HCT116 (cell line): ENCODE measurements at regions not wholly inside any gene's neighbourhood (a gene's known extent, or its start where the extent isn't known, plus 50 kb on each side); places are given as distances from the start of the nearest gene placed in this dataset.

Experiments used
- ATAC-seq: fragments of 200-7000 bp; cut with Tn5 transposase; 2 replicates; pipeline ENCODE4 v1.9.1; 2020; ENCODE audit warnings: mild to moderate bottlenecking, moderate library complexity
- BruUV-seq: library from RNA; stranded (reverse); fragments of 400-500 nt; replicated peaks from 2 replicates; lab custom pipeline; 2021; lab: Mats Ljungman, UMichigan
- CTCF ChIA-PET: fragments of 300-600 bp; sonication (Branson Sonifier 250); formaldehyde crosslinking; loops from one replicate; lab custom pipeline; 2021; ENCODE audit warnings: antibody characterized with exemption; lab: Charles Lee
- POLR2A ChIA-PET: fragments of 300-600, 350-600 bp; sonication (Branson Sonifier 250); formaldehyde crosslinking; loops from one replicate; lab custom pipeline; 2021; ENCODE audit warnings: antibody characterized with exemption; lab: Charles Lee
- RAD21 ChIA-PET, 2 experiments: fragments of 300-600 bp; sonication (Branson Sonifier 250); formaldehyde crosslinking; loops; one replicate each; lab custom pipeline; 2023; ENCODE audit warnings: low total read pairs in 2 of 2; ENCODE audit not compliant: uncharacterized antibody in 2 of 2, unreplicated experiment in 2 of 2, low non-redundant PET in 1 of 2; lab: Charles Lee
- DNase-seq: peaks from one replicate; pipeline ENCODE4 v3.0.0-alpha.2; 2010; ENCODE audit warnings: low read depth, low spot score
- H2AFZ ChIP-seq: fragments of 200-600 bp; shearing (Covaris generic), sonication (generic); 2 replicates; pipeline ENCODE4 v1.6.1; 2017; ENCODE audit warnings: low read depth, mixed run types, mixed read lengths, antibody characterized with exemption, low read length; ENCODE audit not compliant: poor library complexity, severe bottlenecking
- H3K27ac ChIP-seq: 2 replicates; pipeline ENCODE4 v1.5.1; 2012; ENCODE audit warnings: low read depth, low read length
- H3K27me3 ChIP-seq: fragments of 200-600 bp; sonication (generic); 2 replicates; pipeline ENCODE4 v1.6.1; 2016; ENCODE audit warnings: mixed run types, low read length, mixed read lengths; ENCODE audit not compliant: insufficient read depth
- H3K36me3 ChIP-seq, 2 experiments: fragments of 200-500 bp in 1 of 2; fragments of 200-600 bp in 1 of 2; sonication (Bioruptor generic) in 1 of 2; sonication (generic) in 1 of 2; 2 replicates each; pipeline versions ENCODE4 v1.5.1 to v1.6.1; 2014 to 2016; ENCODE audit warnings: low read length in 2 of 2, inconsistent platforms in 1 of 2, mixed read lengths in 1 of 2, mixed run types in 1 of 2; ENCODE audit not compliant: insufficient read depth in 2 of 2, control insufficient read depth in 1 of 2
- H3K4me1 ChIP-seq, 2 experiments: fragments of 200-600 bp in 1 of 2; sonication (generic) in 1 of 2; 2 replicates each; pipeline versions ENCODE4 v1.5.1 to v1.6.1; 2012 to 2017; ENCODE audit warnings: low read length in 2 of 2, inconsistent platforms in 1 of 2, mild to moderate bottlenecking in 1 of 2, mixed read lengths in 1 of 2, mixed run types in 1 of 2, moderate library complexity in 1 of 2; ENCODE audit not compliant: insufficient read depth in 2 of 2, control insufficient read depth in 1 of 2
- H3K4me2 ChIP-seq: fragments of 200-600 bp; sonication (generic); 2 replicates; pipeline ENCODE4 v1.6.1; 2017; ENCODE audit warnings: mixed run types, low read length, mixed read lengths
- H3K4me3 ChIP-seq, 2 experiments: fragments of 200-600 bp in 1 of 2; sonication (generic) in 1 of 2; replicated peaks in 1 of 2; 2 replicates each; pipeline ENCODE4 v1.5.1; 2011 to 2016; ENCODE audit warnings: low read length in 2 of 2, control low read depth in 1 of 2, low read depth in 1 of 2, mild to moderate bottlenecking in 1 of 2, mixed read lengths in 1 of 2, mixed run types in 1 of 2
- H3K79me2 ChIP-seq: fragments of 200-600 bp; sonication (generic); 2 replicates; pipeline ENCODE4 v1.6.1; 2017; ENCODE audit warnings: mild to moderate bottlenecking, mixed run types, low read length, moderate library complexity, mixed read lengths; ENCODE audit not compliant: insufficient read depth
- H3K9ac ChIP-seq: fragments of 200-600 bp; sonication (generic); 2 replicates; pipeline ENCODE4 v1.6.1; 2016; ENCODE audit warnings: low read length, mixed read lengths
- H3K9me2 ChIP-seq: fragments of 200-600 bp; sonication (generic), shearing (Covaris generic); 2 replicates; pipeline ENCODE4 v1.6.1; 2017; ENCODE audit warnings: mixed run types, mild to moderate bottlenecking, moderate library complexity; ENCODE audit not compliant: insufficient read depth
- H3K9me3 ChIP-seq, 2 experiments: fragments of 200-500 bp in 1 of 2; fragments of 200-600 bp in 1 of 2; sonication (Bioruptor generic) in 1 of 2; sonication (generic) in 1 of 2; 2 replicates each; pipeline ENCODE4 v1.6.1; 2014 to 2017; ENCODE audit warnings: low read length in 2 of 2, mixed read lengths in 2 of 2, inconsistent platforms in 1 of 2, low read depth in 1 of 2, mild to moderate bottlenecking in 1 of 2, mixed run types in 1 of 2, moderate library complexity in 1 of 2; ENCODE audit not compliant: control insufficient read depth in 1 of 2, insufficient read depth in 1 of 2
- H4K20me1 ChIP-seq: fragments of 200-600 bp; sonication (generic), shearing (Covaris generic); 2 replicates; pipeline ENCODE4 v1.6.1; 2017; ENCODE audit warnings: mixed run types, mild to moderate bottlenecking, moderate library complexity; ENCODE audit not compliant: insufficient read depth
- CBX3 ChIP-seq: IDR thresholded peaks from 2 replicates; pipeline ENCODE4 v1.6.1; 2012; ENCODE audit warnings: low read depth
- CEBPB ChIP-seq: IDR thresholded peaks from 2 replicates; pipeline ENCODE4 v1.6.1; 2012; ENCODE audit warnings: low read depth
- CTCF ChIP-seq, 3 experiments: fragments of 200-600 bp in 1 of 3; sonication (generic) in 1 of 3; IDR thresholded peaks in 2 of 3; conservative IDR thresholded peaks in 1 of 3; 2 replicates each; pipeline ENCODE4 v1.5.1; 2012 to 2017; ENCODE audit warnings: low read depth in 2 of 3, low read length in 2 of 3, antibody characterized with exemption in 1 of 3, borderline replicate concordance in 1 of 3, control low read depth in 1 of 3, mild to moderate bottlenecking in 1 of 3, mixed read lengths in 1 of 3, mixed run types in 1 of 3, moderate library complexity in 1 of 3; ENCODE audit not compliant: insufficient read depth in 1 of 3
- EZH2phosphoT487 ChIP-seq: fragments of 200-600 bp; IDR thresholded peaks from 2 replicates; pipeline ENCODE4 v1.6.1; 2018; ENCODE audit warnings: antibody characterized with exemption, borderline replicate concordance
- MAX ChIP-seq: IDR thresholded peaks from 2 replicates; pipeline ENCODE4 v1.6.1; 2012
- RAD21 ChIP-seq: IDR thresholded peaks from 2 replicates; pipeline ENCODE4 v1.6.1; 2012; ENCODE audit warnings: low read depth, mild to moderate bottlenecking
- SP1 ChIP-seq: IDR thresholded peaks from 2 replicates; pipeline ENCODE4 v1.6.1; 2012; ENCODE audit warnings: low read depth
- SRF ChIP-seq: IDR thresholded peaks from 2 replicates; pipeline ENCODE4 v1.6.1; 2012; ENCODE audit warnings: low read depth
- TCF7L2 ChIP-seq: IDR thresholded peaks from 2 replicates; pipeline ENCODE4 v1.7.0; 2011; ENCODE audit warnings: borderline replicate concordance, inconsistent platforms; ENCODE audit not compliant: insufficient read depth, insufficient read length; ENCODE audit errors: extremely low read depth
- ZBTB33 ChIP-seq: IDR thresholded peaks from 2 replicates; pipeline ENCODE4 v1.6.1; 2011; ENCODE audit warnings: mild to moderate bottlenecking, low read length, moderate library complexity; ENCODE audit not compliant: insufficient replicate concordance; ENCODE audit errors: extremely low read depth
- ZNF274 ChIP-seq: fragments of 200-500 bp; sonication (Bioruptor generic); IDR thresholded peaks from 2 replicates; pipeline ENCODE4 v1.6.1; 2014; ENCODE audit warnings: mild to moderate bottlenecking, low read depth, low read length, inconsistent platforms
- intact Hi-C: fragments of 100-400 bp; cut with micrococcal nuclease; formaldehyde crosslinking; loops from 2 replicates; pipeline ENCODE4 v1.10.0; 2022

- Histone ChIP-seq H3K9me3 (no peaks in the 10 kb centered on the region), H3K4me2 (no peak overlapping the region)
- RAD21 ChIA-PET: no interaction called here
Observed at GRCh38 chr2:209070262-209070661, 353.6 kb upstream of the MAP2 start.

More at GRCh38 chr2:209070262-209070661, 353.6 kb upstream of the MAP2 start:
- intact Hi-C loops: no loop called here
- Histone ChIP-seq H4K20me1 (no peaks in the 10 kb centered on the region; the same call in 1 of the 2 replicates), H3K4me1 (no peaks in the 10 kb centered on the region), H3K9me2 (no peaks in the 10 kb centered on the region), H3K79me2 (no peaks in the 10 kb centered on the region), H3K27ac (no peak overlapping the region), H3K27me3 (no peaks in the 10 kb centered on the region), H3K4me3 (no peak overlapping the region), H2AFZ (no peak overlapping the region), H3K36me3 (no peaks in the 10 kb centered on the region), H3K9ac (no peak overlapping the region)
- no TSS peak for BruUV-seq
- ChIA-PET POLR2A (no interaction called here), CTCF (no interaction called here)
- TF ChIP-seq ZBTB33: no peak
- TF ChIP-seq RAD21: no peak
- TF ChIP-seq CEBPB: no peak
- TF ChIP-seq ZNF274: no peak
- no peak for TF ChIP-seq SRF
- no peak for TF ChIP-seq TCF7L2
- TF ChIP-seq MAX: no peak
- TF ChIP-seq SP1: no peak
- TF ChIP-seq CBX3: no peak
- TF ChIP-seq EZH2phosphoT487: no peak
- no peak for TF ChIP-seq CTCF (IDR thresholded peaks at IDR 0.05 in 2 of 3, conservative IDR thresholded peaks at IDR 0.05 in 1 of 3; ENCODE audit: borderline replicate concordance in 1 of 3, insufficient read depth in 1 of 3, low read depth in 2 of 3, low read length in 2 of 3)
- ATAC-seq: no peak
- DNase-seq: no peak
